Choroid plexus epithelial cell (primary cell): ENCODE measurements at regions not wholly inside any gene's neighbourhood (a gene's known extent, or its start where the extent isn't known, plus 50 kb on each side); places are given as distances from the start of the nearest gene placed in this dataset.

ENCODE experiments used
- DNase-seq: peaks from one replicate; pipeline ENCODE4 v3.0.0-alpha.2; 2010; ENCODE audit warnings: low read depth
- H3K4me3 ChIP-seq: 2 replicates; pipeline ENCODE4 v1.5.1; 2011; ENCODE audit warnings: low read depth, mild to moderate bottlenecking, control low read depth, low read length, moderate library complexity
- CTCF ChIP-seq: conservative IDR thresholded peaks from 2 replicates; pipeline ENCODE4 v1.5.1; 2011; ENCODE audit warnings: low read depth, mild to moderate bottlenecking, control low read depth, inconsistent platforms, low read length, moderate library complexity

- no peak for TF ChIP-seq CTCF
- H3K4me3 ChIP-seq = no peak overlapping the region
- DNase-seq = no peak
Observed at GRCh38 chr15:31574766-31575165, 248.1 kb downstream of the KLF13 start.

DNA sequence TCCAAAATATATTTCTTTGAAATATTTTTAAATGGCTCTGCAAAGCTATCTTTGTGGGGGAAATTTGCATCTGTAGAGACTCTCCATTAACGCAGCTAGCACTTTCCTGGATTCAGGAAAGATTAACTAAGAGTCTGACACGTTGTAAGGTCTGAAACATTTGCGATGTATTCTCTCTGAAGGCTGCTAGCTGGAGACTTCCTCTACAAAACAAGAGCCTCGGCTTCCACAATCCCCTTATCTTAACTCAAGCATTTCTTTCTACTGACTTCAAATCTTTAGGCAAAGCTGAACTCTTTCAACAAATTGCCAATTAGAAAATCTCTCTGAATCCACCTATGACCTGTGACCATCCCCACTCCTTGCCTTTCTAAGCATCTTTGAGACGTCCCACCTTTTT lies 250.5 kb downstream of the KLF13 start:
- no peak for DNase-seq
- no peak overlapping the region for H3K4me3 ChIP-seq
- no peak for TF ChIP-seq CTCF

GRCh38 chr15:31579282-31579681 lies 252.6 kb downstream of the KLF13 start:
- DNase-seq = no peak
- TF ChIP-seq CTCF = no peak

DNA sequence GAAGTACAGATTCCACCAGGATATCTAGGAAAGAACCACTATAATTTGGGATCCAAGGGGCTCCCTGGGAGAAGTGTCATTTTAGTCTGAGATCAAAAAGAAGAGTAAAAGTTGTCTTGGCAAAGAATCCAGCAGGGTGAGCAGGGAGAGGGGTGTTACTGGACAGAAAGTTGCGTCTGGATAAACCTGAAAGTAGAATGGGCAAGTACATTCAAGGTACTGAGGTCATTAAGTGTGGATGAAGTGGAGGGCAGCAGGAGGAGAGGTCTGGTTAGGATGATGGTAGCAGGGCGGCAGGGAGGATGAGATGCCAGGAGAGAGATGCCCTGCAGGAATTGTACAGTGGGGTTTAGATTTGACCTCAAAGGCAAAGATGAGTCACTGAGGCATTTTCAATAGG lies 253.3 kb downstream of the KLF13 start:
- no peak for DNase-seq
- TF ChIP-seq CTCF = no peak
- no peak overlapping the region for H3K4me3 ChIP-seq

More at GRCh38 chr15:31579282-31579681, 252.6 kb downstream of the KLF13 start:
- H3K4me3 ChIP-seq = no peak overlapping the region

DNA sequence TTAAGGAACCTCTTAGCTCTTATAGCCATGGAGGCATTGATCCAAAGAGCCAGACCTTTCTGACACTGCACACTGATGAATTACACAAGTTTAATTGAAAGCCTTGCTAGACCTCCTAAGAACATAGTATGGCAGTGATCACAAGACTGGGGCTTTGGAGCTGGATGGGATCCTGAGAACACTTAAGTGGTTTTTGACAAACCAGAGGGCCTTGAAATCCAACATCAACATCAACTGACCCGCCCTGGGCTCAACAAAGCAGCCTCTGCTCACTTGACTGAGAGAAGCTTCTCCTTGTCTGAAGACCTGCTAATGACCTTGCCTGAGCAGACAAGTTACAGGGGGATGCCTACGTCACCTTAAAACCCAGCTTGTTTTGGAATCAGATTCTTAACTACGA lies 257.6 kb downstream of the KLF13 start:
- no peak for TF ChIP-seq CTCF
- no peak for DNase-seq
- H3K4me3 ChIP-seq = no peak overlapping the region

DNA sequence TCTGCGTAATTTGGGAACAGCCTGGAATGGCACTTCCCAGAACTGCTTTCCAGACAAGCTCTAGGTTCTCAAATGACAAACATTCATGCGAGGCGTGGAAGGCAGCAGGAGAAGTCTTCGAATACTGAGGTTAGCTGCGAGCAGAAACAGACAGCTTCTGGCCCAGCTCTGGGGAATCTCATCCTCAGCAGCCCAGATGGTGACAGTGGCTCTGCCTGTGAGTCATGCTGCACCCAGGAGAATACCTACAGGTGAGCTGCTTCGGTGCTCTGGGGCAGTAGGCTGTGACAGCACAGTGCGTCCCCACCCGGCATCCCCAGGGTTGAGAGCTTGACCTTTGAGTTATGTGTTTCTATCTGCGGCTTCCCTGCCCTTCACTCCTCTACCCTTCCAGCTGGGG lies 258.6 kb downstream of the KLF13 start:
- no peak for TF ChIP-seq CTCF
- no peak for DNase-seq
- H3K4me3 ChIP-seq = no peak overlapping the region

- DNase-seq = no peak
- TF ChIP-seq CTCF = no peak
- H3K4me3 ChIP-seq = no peak overlapping the region
Observed at GRCh38 chr15:31586841-31587240, 260.2 kb downstream of the KLF13 start.
